GM19395 (cell line): ENCODE measurements at regions not wholly inside any gene's neighbourhood (a gene's known extent, or its start where the extent isn't known, plus 50 kb on each side); places are given as distances from the start of the nearest gene placed in this dataset.

Experiments
- ATAC-seq: cut with Tn5 transposase; IDR thresholded peaks from one replicate; pipeline ENCODE4 v1.9.1; 2021; ENCODE audit warnings: mild to moderate bottlenecking, moderate library complexity; ENCODE audit not compliant: unreplicated experiment

GRCh38 chr2:220153118-220153517, 525.7 kb downstream of the SLC4A3 start:
- no peak for ATAC-seq

- ATAC-seq: no peak
These were observed 526.9 kb downstream of the SLC4A3 start for GRCh38 chr2:220154304-220154703.

GRCh38 chr2:220157312-220157711, 529.9 kb downstream of the SLC4A3 start:
- no peak for ATAC-seq

GRCh38 chr2:220159738-220160137, 532.3 kb downstream of the SLC4A3 start:
- no peak for ATAC-seq

- no peak for ATAC-seq
These were observed 534.9 kb downstream of the SLC4A3 start for GRCh38 chr2:220162320-220162719.

GRCh38 chr2:220163486-220163885, 536.1 kb downstream of the SLC4A3 start:
- no peak for ATAC-seq

- ATAC-seq: no peak
These were observed 538.0 kb downstream of the SLC4A3 start for GRCh38 chr2:220165401-220165800.

GRCh38 chr2:220166616-220167015, 539.2 kb downstream of the SLC4A3 start:
- no peak for ATAC-seq

GRCh38 chr2:220167956-220168355, 540.5 kb downstream of the SLC4A3 start:
- ATAC-seq: no peak

DNA sequence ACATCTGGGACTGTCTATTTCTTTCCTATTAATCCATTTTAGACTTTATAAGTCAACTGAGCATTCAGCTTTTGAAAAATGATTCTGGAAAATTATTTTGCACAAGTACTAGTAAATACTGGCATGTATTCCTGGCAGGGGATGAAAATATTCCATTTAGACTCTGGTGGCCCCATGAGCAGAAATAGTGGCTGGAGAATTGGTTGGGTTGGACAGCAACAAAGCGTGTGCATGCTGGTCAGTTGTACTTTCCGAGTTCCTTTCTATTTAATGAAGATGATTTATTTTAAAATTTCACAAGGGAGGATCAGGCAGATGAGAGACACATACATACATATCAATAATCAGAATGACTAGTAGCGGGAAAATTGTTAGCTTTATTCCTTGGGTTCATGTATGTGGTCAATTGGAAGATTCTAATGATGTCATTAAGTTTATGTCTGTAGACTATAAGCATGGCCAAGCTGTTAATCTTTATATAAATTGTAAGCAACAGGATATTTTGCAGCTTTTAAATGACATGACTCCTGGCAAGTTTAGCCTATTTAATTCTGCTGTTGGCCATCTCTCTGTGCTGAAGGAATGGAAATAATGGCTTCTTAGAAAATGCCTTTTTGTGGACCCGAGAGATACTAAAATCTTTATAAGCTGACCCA, 541.6 kb downstream of the SLC4A3 start:
- no peak for ATAC-seq

DNA sequence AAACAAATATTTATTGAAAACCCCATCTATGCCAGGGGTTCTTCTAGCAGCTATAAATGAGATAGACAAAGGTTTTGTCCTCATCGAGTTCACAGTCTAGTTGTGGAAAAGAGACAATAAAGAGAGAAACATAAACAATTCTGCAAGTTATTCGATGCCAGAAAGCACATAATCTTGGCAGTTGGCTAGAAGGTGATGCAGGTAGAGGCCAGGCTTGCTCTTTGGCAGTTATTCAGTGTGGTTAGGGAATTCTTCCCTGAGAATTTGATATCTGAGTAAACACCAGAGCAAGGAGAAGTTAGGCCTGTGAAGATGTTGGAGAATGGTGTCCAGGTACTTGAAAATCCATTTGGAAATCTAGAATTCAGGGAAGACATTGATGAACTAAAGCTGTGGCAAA, 547.4 kb downstream of the SLC4A3 start:
- no peak for ATAC-seq

DNA sequence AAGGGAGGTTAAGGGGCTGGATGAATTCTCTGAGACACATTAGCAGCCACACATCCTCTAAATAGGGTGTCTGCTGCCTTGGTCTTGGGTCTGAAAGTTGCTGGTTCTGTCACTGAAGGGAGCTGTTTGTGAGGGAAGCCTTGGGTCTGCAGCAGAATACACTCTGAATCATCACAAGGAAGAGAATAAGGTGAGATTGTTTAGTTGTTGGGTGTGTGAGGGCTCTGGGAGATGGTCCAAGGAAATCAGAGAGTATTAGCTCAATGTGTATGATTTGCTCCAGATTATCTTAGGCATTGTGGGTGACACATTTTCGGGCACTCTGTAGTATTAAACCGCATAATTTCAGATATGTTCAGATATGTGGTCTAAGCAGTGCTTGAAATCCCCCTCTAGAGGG, 548.5 kb downstream of the SLC4A3 start:
- no peak for ATAC-seq

- no peak for ATAC-seq
These were observed 551.7 kb downstream of the SLC4A3 start for GRCh38 chr2:220178991-220179695.

DNA sequence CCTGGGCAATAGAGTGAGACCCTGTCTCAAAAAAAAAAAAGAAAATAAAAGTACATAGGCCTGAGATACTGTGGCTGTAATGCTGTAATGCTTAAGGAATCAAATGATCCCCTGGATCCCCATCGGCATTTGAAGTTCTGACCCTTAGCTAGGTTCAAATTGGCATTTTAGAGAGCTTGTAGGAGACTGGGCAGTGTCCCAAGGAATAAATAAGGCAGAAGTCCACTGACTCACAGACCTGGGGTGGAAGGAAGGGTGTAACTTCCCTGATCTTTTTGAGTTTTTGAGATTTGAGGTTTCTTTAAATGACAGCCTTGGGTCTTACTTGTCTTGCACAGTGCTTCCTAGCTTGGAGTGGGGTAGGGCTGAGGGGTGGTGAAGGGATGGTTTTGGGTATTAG, 553.7 kb downstream of the SLC4A3 start:
- no peak for ATAC-seq

- ATAC-seq: no peak
These were observed 555.4 kb downstream of the SLC4A3 start for GRCh38 chr2:220182790-220183189.

DNA sequence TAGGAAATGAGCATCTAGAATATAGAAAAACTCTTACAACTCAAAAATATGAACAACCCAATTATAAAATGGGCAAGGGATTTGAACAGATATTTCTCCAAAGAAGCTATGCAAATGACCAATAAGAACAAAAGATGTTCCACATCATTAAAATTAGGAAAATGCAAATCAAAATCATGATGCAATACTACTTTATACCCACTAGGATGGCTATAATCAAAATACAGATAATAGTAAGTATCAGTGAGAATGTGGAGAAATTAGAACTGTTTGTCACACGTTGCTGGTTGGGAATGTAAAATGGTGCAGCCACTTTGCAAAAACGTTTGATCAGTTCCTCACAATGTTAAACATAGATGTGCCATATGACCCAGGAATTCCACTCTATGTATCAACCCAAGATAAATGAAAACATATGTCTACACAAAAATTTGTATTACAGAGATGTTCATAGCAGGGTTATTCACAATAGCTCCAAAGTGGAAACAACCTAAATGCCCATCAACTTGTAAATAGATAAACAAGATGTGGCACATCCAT, 558.4 kb downstream of the SLC4A3 start:
- ATAC-seq: no peak

- no peak for ATAC-seq
These were observed 560.6 kb downstream of the SLC4A3 start for GRCh38 chr2:220188031-220188430.

DNA sequence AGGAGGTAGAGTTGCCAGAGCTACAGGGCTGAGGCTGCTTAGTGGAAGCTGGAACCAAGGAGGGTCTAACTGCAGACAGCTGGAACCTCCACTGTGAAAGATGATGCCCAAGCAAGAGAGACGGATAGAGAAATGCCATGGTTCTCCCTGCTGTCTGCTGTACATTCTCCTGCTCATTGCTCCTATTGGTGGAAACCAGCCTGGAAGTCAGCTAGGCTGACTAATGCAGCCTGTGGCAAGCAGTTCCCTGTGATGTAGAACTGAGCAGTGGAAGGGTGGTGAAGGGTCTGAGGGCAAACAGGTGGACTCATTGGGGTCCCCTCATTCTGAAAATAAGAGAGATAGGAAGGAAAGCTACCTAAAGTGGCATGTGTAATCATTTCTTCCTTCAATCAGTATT, 563.6 kb downstream of the SLC4A3 start:
- no peak for ATAC-seq

DNA sequence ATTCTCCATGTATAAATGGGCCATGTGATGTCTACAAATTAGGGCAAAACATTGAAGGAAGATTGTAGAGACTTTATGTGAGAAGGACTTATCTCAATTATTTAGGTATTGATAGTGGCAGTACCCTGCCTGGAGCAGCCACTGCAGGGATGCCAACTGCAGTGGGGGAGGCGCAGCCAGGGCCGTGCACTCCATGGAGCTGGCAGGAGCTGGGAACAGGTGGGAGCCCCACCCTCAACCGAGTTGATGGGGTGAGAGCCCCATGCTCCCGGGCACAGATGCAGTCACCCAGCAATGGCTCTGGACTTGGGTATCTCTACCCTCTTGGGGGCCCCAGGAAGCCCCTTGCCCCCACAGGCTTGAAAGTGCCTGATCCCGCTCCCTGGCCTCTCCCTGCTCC, 564.3 kb downstream of the SLC4A3 start:
- no peak for ATAC-seq

- no peak for ATAC-seq
These were observed 565.7 kb downstream of the SLC4A3 start for GRCh38 chr2:220192994-220193753.
